B cell (primary cell): ENCODE measurements at regions not wholly inside any gene's neighbourhood (a gene's known extent, or its start where the extent isn't known, plus 50 kb on each side); places are given as distances from the start of the nearest gene placed in this dataset.
"Not testable (repeated sequence)": the region's sequence is repeated elsewhere in the genome, so short reads cannot be mapped to it uniquely, and the experiment has no call there.

Experiments
- CTCF ChIP-seq: fragments of 200-600 bp; IDR thresholded peaks from one replicate; pipeline ENCODE4 v1.8.0; 2022; ENCODE audit warnings: antibody characterized with exemption, mild to moderate bottlenecking
- EZH2 ChIP-seq: IDR thresholded peaks from 2 replicates; pipeline ENCODE4 v1.6.1; 2012; ENCODE audit warnings: borderline replicate concordance, low read depth, mild to moderate bottlenecking, moderate library complexity, low read length; ENCODE audit not compliant: insufficient read depth, poor library complexity, severe bottlenecking

- TF ChIP-seq CTCF, EZH2: not testable (repeated sequence)
These were observed 160.8 kb downstream of the LAT start for GRCh38 chr16:29145486-29146225.
